SK-N-SH treated with all-trans-retinoic acid at 6 μM for 48 hours (cell line): ENCODE measurements at regions not wholly inside any gene's neighbourhood (a gene's known extent, or its start where the extent isn't known, plus 50 kb on each side); places are given as distances from the start of the nearest gene placed in this dataset.

Source experiments
- ATAC-seq: fragments of 200-7000 bp; cut with Tn5 transposase; 3 replicates; pipeline ENCODE4 v1.9.1; 2020; ENCODE audit warnings: mild to moderate bottlenecking, moderate library complexity
- ARNTL ChIP-seq: fragments of 450-650 bp; formaldehyde crosslinking; IDR thresholded peaks from 2 replicates; pipeline ENCODE4 v1.5.0; 2020; ENCODE audit warnings: low read depth, mild to moderate bottlenecking, moderate library complexity, borderline replicate concordance
- BACH2 ChIP-seq: fragments of 250-450 bp; sonication (Bioruptor Pico); IDR thresholded peaks from 2 replicates; pipeline ENCODE4 v1.9.0; 2021; ENCODE audit warnings: mild to moderate bottlenecking, borderline replicate concordance
- CSDC2 ChIP-seq: fragments of 250-450 bp; sonication (Bioruptor Pico); IDR thresholded peaks from 2 replicates; pipeline ENCODE4 v1.5.0; 2020; ENCODE audit warnings: mild to moderate bottlenecking, moderate library complexity
- CSRNP3 ChIP-seq: fragments of 250-450 bp; sonication (Bioruptor Pico); IDR thresholded peaks from 2 replicates; pipeline ENCODE4 v1.5.1; 2021; ENCODE audit warnings: mild to moderate bottlenecking, moderate library complexity
- ESRRG ChIP-seq: fragments of 250-450 bp; sonication (Bioruptor Pico); IDR thresholded peaks from 2 replicates; pipeline ENCODE4 v1.6.1; 2021; ENCODE audit warnings: mild to moderate bottlenecking
- GLIS3 ChIP-seq: fragments of 250-450 bp; sonication (Bioruptor Pico); IDR thresholded peaks from 2 replicates; pipeline ENCODE4 v1.5.0; 2020; ENCODE audit warnings: mild to moderate bottlenecking, moderate library complexity
- ISL1 ChIP-seq: fragments of 250-450 bp; sonication (Bioruptor Pico); IDR thresholded peaks from 2 replicates; pipeline ENCODE4 v2.1.2; 2022; ENCODE audit warnings: mild to moderate bottlenecking, moderate library complexity
- OSR1 ChIP-seq: fragments of 250-450 bp; sonication (Bioruptor Pico); IDR thresholded peaks from 2 replicates; pipeline ENCODE4 v1.8.0; 2022; ENCODE audit warnings: moderate library complexity, mild to moderate bottlenecking, inconsistent platforms
- PATZ1 ChIP-seq: fragments of 250-450 bp; sonication (Bioruptor Pico); IDR thresholded peaks from 2 replicates; pipeline ENCODE4 v1.8.0; 2020; ENCODE audit warnings: mild to moderate bottlenecking, moderate library complexity, borderline replicate concordance
- PPARA ChIP-seq: fragments of 250-450 bp; sonication (Bioruptor Pico); IDR thresholded peaks from 2 replicates; pipeline ENCODE4 v1.5.0; 2020; ENCODE audit warnings: mild to moderate bottlenecking, borderline replicate concordance
- RARB ChIP-seq: fragments of 250-450 bp; sonication (Bioruptor Pico); IDR thresholded peaks from 2 replicates; pipeline ENCODE4 v1.8.0; 2021; ENCODE audit warnings: mild to moderate bottlenecking, moderate library complexity
- SNAI2 ChIP-seq: fragments of 250-450 bp; sonication (Bioruptor Pico); IDR thresholded peaks from 2 replicates; pipeline ENCODE4 v1.5.0; 2020; ENCODE audit warnings: mild to moderate bottlenecking, moderate library complexity
- TCF4 ChIP-seq: fragments of 250-450 bp; sonication (Bioruptor Pico); IDR thresholded peaks from 2 replicates; pipeline ENCODE4 v1.8.0; 2021; ENCODE audit warnings: mild to moderate bottlenecking, moderate library complexity, borderline replicate concordance
- TOX ChIP-seq: fragments of 250-450 bp; sonication (Bioruptor Pico); IDR thresholded peaks from 2 replicates; pipeline ENCODE4 v1.8.0; 2021; ENCODE audit warnings: mild to moderate bottlenecking, moderate library complexity, borderline replicate concordance
- ZFP3 ChIP-seq: fragments of 250-450 bp; sonication (Bioruptor Pico); IDR thresholded peaks from 2 replicates; pipeline ENCODE4 v1.5.0; 2020; ENCODE audit warnings: mild to moderate bottlenecking, moderate library complexity
- ZFP30 ChIP-seq: fragments of 450-650 bp; formaldehyde crosslinking; IDR thresholded peaks from 2 replicates; pipeline ENCODE4 v1.5.0; 2022; ENCODE audit warnings: mild to moderate bottlenecking, moderate library complexity
- ZNF565 ChIP-seq: fragments of 450-650 bp; formaldehyde crosslinking; conservative IDR thresholded peaks from 2 replicates; pipeline ENCODE4 v1.5.0; 2020; ENCODE audit warnings: low read depth, mild to moderate bottlenecking, moderate library complexity
- ZNF70 ChIP-seq: fragments of 450-650 bp; formaldehyde crosslinking; IDR thresholded peaks from 2 replicates; pipeline ENCODE4 v1.5.0; 2020; ENCODE audit warnings: mild to moderate bottlenecking, moderate library complexity
- ZNF8 ChIP-seq: fragments of 450-650 bp; formaldehyde crosslinking; IDR thresholded peaks from 2 replicates; pipeline ENCODE4 v1.5.0; 2020; ENCODE audit warnings: mild to moderate bottlenecking, moderate library complexity
- TF ChIP-seq, protein P1 (sequence below): fragments of 250-450 bp; sonication (Bioruptor Pico); IDR thresholded peaks from 2 replicates; pipeline ENCODE4 v1.8.0; 2021; ENCODE audit warnings: low read depth, mild to moderate bottlenecking, moderate library complexity, borderline replicate concordance
- TF ChIP-seq, protein P2 (sequence below): fragments of 250-450 bp; sonication (Bioruptor Pico); IDR thresholded peaks from 2 replicates; pipeline ENCODE4 v1.5.0; 2020; ENCODE audit warnings: mild to moderate bottlenecking, moderate library complexity
- TF ChIP-seq, protein P3 (sequence below): fragments of 250-450 bp; sonication (Bioruptor Pico); IDR thresholded peaks from 2 replicates; pipeline ENCODE4 v1.5.1; 2020; ENCODE audit warnings: low read depth, mild to moderate bottlenecking, moderate library complexity

DNA sequence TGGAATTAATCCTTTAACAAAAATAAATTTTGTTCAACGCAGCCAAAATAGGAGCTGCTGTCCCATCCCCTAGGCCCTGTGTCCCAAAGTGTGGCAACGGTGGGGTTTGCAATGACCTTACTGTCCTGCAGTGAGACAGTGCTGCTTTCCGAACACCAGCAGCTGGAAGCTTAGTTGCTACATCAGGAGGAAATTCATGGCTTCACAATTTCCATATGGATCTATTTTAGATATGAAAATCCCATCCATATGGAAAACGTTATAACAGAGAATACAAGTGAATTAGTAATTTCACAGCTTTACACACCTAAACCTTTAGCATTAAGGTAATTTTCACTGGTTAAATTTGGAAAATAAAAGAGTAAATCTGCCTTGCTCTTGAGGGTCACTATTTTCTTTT is 396.3 kb upstream of the TENM3 start:
- TF ChIP-seq GLIS3 (CRISPR knock-in tag) = no peak
- TF ChIP-seq TCF4 = peak; percentile 71; the same call in 1 of the 2 replicates
- TF ChIP-seq, protein P1, sequence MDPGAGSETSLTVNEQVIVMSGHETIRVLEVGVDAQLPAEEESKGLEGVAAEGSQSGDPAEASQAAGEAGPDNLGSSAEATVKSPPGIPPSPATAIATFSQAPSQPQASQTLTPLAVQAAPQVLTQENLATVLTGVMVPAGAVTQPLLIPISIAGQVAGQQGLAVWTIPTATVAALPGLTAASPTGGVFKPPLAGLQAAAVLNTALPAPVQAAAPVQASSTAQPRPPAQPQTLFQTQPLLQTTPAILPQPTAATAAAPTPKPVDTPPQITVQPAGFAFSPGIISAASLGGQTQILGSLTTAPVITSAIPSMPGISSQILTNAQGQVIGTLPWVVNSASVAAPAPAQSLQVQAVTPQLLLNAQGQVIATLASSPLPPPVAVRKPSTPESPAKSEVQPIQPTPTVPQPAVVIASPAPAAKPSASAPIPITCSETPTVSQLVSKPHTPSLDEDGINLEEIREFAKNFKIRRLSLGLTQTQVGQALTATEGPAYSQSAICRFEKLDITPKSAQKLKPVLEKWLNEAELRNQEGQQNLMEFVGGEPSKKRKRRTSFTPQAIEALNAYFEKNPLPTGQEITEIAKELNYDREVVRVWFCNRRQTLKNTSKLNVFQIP (CRISPR knock-in tag) = no peak
- no peak for ATAC-seq

- ATAC-seq = no peak
- TF ChIP-seq OSR1 (CRISPR knock-in tag) (no peak), TCF4 (no peak), BACH2 (CRISPR knock-in tag) (no peak), ZFP30 (no peak), ZNF70 (CRISPR knock-in tag) (no peak), ISL1 (CRISPR knock-in tag) (no peak)
Observed at GRCh38 chr4:181848357-181848756, 394.8 kb upstream of the TENM3 start.

GRCh38 chr4:181849472-181849871 is 393.7 kb upstream of the TENM3 start:
- ATAC-seq = no peak
- TF ChIP-seq ESRRG (CRISPR knock-in tag) (peak; percentile 96), SNAI2 (CRISPR knock-in tag) (0 out of 2 replicates have a peak, but pooled peaks have one; percentile 64), ZFP30 (no peak), ISL1 (CRISPR knock-in tag) (peak; percentile 100), PATZ1 (CRISPR knock-in tag) (peak; percentile 65; the same call in 1 of the 2 replicates), ZNF565 (no peak), BACH2 (CRISPR knock-in tag) (no peak), GLIS3 (CRISPR knock-in tag) (peak; percentile 80; the same call in 1 of the 2 replicates), TCF4 (peak; percentile 51; the same call in 1 of the 2 replicates), OSR1 (CRISPR knock-in tag) (no peak), ZNF70 (CRISPR knock-in tag) (no peak), CSDC2 (no peak), PPARA (CRISPR knock-in tag) (no peak), CSRNP3 (CRISPR knock-in tag) (peak; percentile 91)
- TF ChIP-seq, protein P2, sequence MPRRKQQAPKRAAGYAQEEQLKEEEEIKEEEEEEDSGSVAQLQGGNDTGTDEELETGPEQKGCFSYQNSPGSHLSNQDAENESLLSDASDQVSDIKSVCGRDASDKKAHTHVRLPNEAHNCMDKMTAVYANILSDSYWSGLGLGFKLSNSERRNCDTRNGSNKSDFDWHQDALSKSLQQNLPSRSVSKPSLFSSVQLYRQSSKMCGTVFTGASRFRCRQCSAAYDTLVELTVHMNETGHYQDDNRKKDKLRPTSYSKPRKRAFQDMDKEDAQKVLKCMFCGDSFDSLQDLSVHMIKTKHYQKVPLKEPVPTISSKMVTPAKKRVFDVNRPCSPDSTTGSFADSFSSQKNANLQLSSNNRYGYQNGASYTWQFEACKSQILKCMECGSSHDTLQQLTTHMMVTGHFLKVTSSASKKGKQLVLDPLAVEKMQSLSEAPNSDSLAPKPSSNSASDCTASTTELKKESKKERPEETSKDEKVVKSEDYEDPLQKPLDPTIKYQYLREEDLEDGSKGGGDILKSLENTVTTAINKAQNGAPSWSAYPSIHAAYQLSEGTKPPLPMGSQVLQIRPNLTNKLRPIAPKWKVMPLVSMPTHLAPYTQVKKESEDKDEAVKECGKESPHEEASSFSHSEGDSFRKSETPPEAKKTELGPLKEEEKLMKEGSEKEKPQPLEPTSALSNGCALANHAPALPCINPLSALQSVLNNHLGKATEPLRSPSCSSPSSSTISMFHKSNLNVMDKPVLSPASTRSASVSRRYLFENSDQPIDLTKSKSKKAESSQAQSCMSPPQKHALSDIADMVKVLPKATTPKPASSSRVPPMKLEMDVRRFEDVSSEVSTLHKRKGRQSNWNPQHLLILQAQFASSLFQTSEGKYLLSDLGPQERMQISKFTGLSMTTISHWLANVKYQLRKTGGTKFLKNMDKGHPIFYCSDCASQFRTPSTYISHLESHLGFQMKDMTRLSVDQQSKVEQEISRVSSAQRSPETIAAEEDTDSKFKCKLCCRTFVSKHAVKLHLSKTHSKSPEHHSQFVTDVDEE (CRISPR knock-in tag) = 0 out of 2 replicates have a peak, but pooled peaks have one; percentile 17
- TF ChIP-seq, protein P3, sequence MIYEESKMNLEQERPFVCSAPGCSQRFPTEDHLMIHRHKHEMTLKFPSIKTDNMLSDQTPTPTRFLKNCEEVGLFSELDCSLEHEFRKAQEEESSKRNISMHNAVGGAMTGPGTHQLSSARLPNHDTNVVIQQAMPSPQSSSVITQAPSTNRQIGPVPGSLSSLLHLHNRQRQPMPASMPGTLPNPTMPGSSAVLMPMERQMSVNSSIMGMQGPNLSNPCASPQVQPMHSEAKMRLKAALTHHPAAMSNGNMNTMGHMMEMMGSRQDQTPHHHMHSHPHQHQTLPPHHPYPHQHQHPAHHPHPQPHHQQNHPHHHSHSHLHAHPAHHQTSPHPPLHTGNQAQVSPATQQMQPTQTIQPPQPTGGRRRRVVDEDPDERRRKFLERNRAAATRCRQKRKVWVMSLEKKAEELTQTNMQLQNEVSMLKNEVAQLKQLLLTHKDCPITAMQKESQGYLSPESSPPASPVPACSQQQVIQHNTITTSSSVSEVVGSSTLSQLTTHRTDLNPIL (CRISPR knock-in tag) = peak; percentile 94
- TF ChIP-seq, all 23 proteins: peak for 9

DNA sequence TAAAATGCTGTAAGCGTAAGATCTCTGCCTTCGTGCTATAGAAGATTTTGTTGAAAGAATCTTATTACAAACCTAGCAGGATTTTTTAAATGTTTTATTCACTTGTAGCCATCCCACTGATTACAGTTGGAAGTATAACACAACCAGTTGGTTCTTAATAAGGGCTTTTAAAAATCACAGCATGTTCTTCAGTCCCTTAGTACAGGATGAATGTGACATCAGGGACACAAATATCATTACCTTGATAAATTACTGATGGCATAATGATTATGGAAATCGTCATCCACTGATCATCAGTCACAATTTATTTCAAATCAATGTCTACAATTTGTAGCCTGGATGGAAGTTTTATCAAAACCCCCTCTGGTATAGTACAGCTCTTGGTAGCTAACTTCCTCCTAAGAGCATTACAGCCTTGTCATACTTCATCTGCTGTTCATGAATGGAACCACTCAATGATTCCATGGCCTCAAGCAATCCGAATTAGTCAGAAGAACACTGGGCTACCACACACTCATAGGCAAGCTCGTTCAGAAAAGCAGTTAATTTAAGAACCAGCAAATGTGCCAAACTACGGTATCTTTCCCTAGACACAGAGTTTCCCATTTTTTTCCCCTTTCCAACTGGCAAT is 389.2 kb upstream of the TENM3 start:
- no peak for ATAC-seq
- TF ChIP-seq ESRRG (CRISPR knock-in tag) (no peak), ZFP30 (no peak), TCF4 (no peak), RARB (CRISPR knock-in tag) (no peak), ZFP3 (no peak), ISL1 (CRISPR knock-in tag) (no peak), ZNF8 (CRISPR knock-in tag) (no peak), TOX (CRISPR knock-in tag) (no peak), BACH2 (CRISPR knock-in tag) (no peak), SNAI2 (CRISPR knock-in tag) (no peak), ARNTL (CRISPR knock-in tag) (no peak)
- TF ChIP-seq, protein P2 (CRISPR knock-in tag) = no peak
- TF ChIP-seq, protein P3 (CRISPR knock-in tag) = no peak
